ENCODE measurements at regions not wholly inside any gene's neighbourhood (a gene's known extent, or its start where the extent isn't known, plus 50 kb on each side); places are given as distances from the start of the nearest gene placed in this dataset.

- H3K9me3 ChIP-seq (ENCODE audit: control insufficient read depth, insufficient read depth, low read depth, low read length): no peaks in the 10 kb centered on the region
- ATAC-seq (no peak), DNase-seq (ENCODE audit: low read depth, low spot score) (no peak)
- no peaks in the 10 kb centered on the region for H3K4me1 ChIP-seq (ENCODE audit: control insufficient read depth, insufficient read depth, low read length)
- no peak overlapping the region for H3K27ac ChIP-seq (ENCODE audit: low read length)
- no peaks in the 10 kb centered on the region for H3K27me3 ChIP-seq (ENCODE audit: control insufficient read depth, insufficient read depth, low read length)
- no peak for TF ChIP-seq TCF7L2 (IDR thresholded peaks at IDR 0.05; ENCODE audit: low read depth, low read length)
- TF ChIP-seq SIN3A (IDR thresholded peaks at IDR 0.05; ENCODE audit: borderline replicate concordance, insufficient read depth, low read depth, low read length): no peak
- no peak for TF ChIP-seq POLR2AphosphoS5 (IDR thresholded peaks at IDR 0.05; ENCODE audit: low read depth, low read length)
- no peak for TF ChIP-seq CTCF (IDR thresholded peaks at IDR 0.05)
- no peak for TF ChIP-seq REST (IDR thresholded peaks at IDR 0.05; ENCODE audit: insufficient read depth in 1 of 2, low read depth in 2 of 2, low read length in 1 of 2)
- no peak overlapping the region for H3K4me3 ChIP-seq (ENCODE audit: low read depth in 2 of 2, low read length in 2 of 2)
- POLR2A ChIA-PET: no interaction called here
- no TSS peak for BruUV-seq (replicated peaks)
- in situ Hi-C loops (cut with HindIII; ENCODE audit: low pct_unique_long_range_greater_than_20kb, low sequenced_read_pairs) (no loop called here), intact Hi-C loops (cut with micrococcal nuclease; ENCODE audit: unreplicated experiment) (no loop called here)
- H3K36me3 ChIP-seq (ENCODE audit: control insufficient read depth, insufficient read depth, low read length): no peaks in the 10 kb centered on the region
- CTCF ChIA-PET: no interaction called here
Measured at GRCh38 chr3:182239316-182239715, 527.6 kb downstream of the SOX2 start.

GRCh38 chr3:182240474-182240873, 528.7 kb downstream of the SOX2 start:
- no peak for TF ChIP-seq TCF7L2 (IDR thresholded peaks at IDR 0.05; ENCODE audit: low read depth, low read length)
- no peak for TF ChIP-seq SIN3A (IDR thresholded peaks at IDR 0.05; ENCODE audit: borderline replicate concordance, insufficient read depth, low read depth, low read length)
- H3K27ac ChIP-seq (ENCODE audit: low read length): no peak overlapping the region
- in situ Hi-C loops (cut with HindIII; ENCODE audit: low pct_unique_long_range_greater_than_20kb, low sequenced_read_pairs) (no loop called here), intact Hi-C loops (cut with micrococcal nuclease; ENCODE audit: unreplicated experiment) (no loop called here)
- ChIA-PET CTCF (no interaction called here), POLR2A (no interaction called here)
- ATAC-seq (no peak), DNase-seq (ENCODE audit: low read depth, low spot score) (no peak)
- H3K27me3 ChIP-seq (ENCODE audit: control insufficient read depth, insufficient read depth, low read length): no peaks in the 10 kb centered on the region
- H3K4me3 ChIP-seq (ENCODE audit: low read depth in 2 of 2, low read length in 2 of 2): no peak overlapping the region
- no TSS peak for BruUV-seq (replicated peaks)
- H3K9me3 ChIP-seq (ENCODE audit: control insufficient read depth, insufficient read depth, low read depth, low read length): no peaks in the 10 kb centered on the region
- no peaks in the 10 kb centered on the region for H3K4me1 ChIP-seq (ENCODE audit: control insufficient read depth, insufficient read depth, low read length)
- H3K36me3 ChIP-seq (ENCODE audit: control insufficient read depth, insufficient read depth, low read length): no peaks in the 10 kb centered on the region

GRCh38 chr3:182241196-182241765, 529.6 kb downstream of the SOX2 start:
- Histone ChIP-seq H3K9me3 (ENCODE audit: control insufficient read depth, insufficient read depth, low read depth, low read length) (no peaks in the 10 kb centered on the region), H3K4me3 (ENCODE audit: low read depth in 2 of 2, low read length in 2 of 2) (no peak overlapping the region), H3K27ac (ENCODE audit: low read length) (no peak overlapping the region), H3K27me3 (ENCODE audit: control insufficient read depth, insufficient read depth, low read length) (no peaks in the 10 kb centered on the region), H3K36me3 (ENCODE audit: control insufficient read depth, insufficient read depth, low read length) (no peaks in the 10 kb centered on the region), H3K4me1 (ENCODE audit: control insufficient read depth, insufficient read depth, low read length) (no peaks in the 10 kb centered on the region)
- ChIA-PET POLR2A (no interaction called here), CTCF (no interaction called here)
- no TSS peak for BruUV-seq (replicated peaks)
- ATAC-seq (no peak), DNase-seq (ENCODE audit: low read depth, low spot score) (no peak)
- in situ Hi-C loops (cut with HindIII; ENCODE audit: low pct_unique_long_range_greater_than_20kb, low sequenced_read_pairs) (no loop called here), intact Hi-C loops (cut with micrococcal nuclease; ENCODE audit: unreplicated experiment) (no loop called here)
- TF ChIP-seq TCF7L2 (IDR thresholded peaks at IDR 0.05; ENCODE audit: low read depth, low read length): no peak

Data from Panc1 (cell line).